Astrocyte of the spinal cord (primary cell): ENCODE measurements at regions not wholly inside any gene's neighbourhood (a gene's known extent, or its start where the extent isn't known, plus 50 kb on each side); places are given as distances from the start of the nearest gene placed in this dataset.
A peak's percentile ranks its signal among the peaks of the same experiment; 100 is the strongest.

Experiments used
- DNase-seq: peaks from one replicate; pipeline ENCODE4 v3.0.0; 2011; ENCODE audit warnings: low read depth, low spot score
- H3K4me3 ChIP-seq: 2 replicates; pipeline ENCODE4 v1.5.1; 2011; ENCODE audit warnings: low read depth, mild to moderate bottlenecking, low read length, moderate library complexity
- CTCF ChIP-seq: IDR thresholded peaks from 2 replicates; pipeline ENCODE4 v1.5.1; 2012; ENCODE audit warnings: low read depth, mild to moderate bottlenecking, low read length, inconsistent platforms
- in situ Hi-C: cut with HindIII; loops from 2 replicates; pipeline ENCODE4 v1.10.0; 2017; ENCODE audit warnings: low sequenced_read_pairs

- no peak for TF ChIP-seq CTCF
- in situ Hi-C loops = no loop called here
- H3K4me3 ChIP-seq = no peak overlapping the region
- DNase-seq = no peak
These were observed 234.4 kb upstream of the GRAMD2B start for GRCh38 chr5:126188804-126189203.

DNA sequence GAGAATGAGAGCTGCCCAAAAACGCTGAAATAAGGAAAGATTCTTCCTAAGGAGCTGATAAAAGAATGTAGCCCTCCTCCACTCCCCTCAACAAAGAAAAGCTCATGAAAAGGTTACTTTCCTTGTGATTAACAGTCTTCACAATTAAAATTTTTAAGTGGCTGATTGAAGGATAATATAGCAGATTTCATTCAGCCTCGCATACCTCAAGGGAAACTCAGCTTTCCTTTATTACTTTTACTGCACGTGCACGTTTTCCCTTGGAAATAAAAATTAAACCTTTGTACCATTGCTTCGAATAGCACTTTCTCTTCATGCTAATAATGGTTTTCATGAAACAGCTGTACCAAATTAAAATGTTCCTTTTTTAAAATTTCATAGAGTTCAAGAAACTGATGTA, 234.0 kb upstream of the GRAMD2B start:
- H3K4me3 ChIP-seq = no peak overlapping the region
- no peak for DNase-seq
- TF ChIP-seq CTCF = no peak
- in situ Hi-C loops = no loop called here

DNA sequence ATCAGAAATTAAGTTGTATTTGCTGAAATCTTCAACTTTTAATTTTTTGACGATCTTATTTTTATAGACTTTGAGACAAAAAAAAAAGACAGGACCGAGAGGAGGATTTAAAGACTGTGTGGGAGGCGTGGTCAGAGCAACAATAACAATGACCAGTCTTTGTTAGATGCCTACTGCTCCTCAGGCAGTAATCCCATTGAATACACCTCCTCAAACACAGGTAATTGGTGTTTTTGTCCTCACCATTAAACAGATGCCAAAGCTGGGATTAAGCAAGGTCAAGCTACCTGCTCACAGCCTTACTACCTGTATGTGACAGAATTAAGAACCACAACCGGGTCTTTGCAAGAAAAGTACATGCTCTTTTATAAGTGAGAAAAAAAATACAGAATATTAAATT, 233.3 kb upstream of the GRAMD2B start:
- DNase-seq = no peak
- H3K4me3 ChIP-seq = no peak overlapping the region
- TF ChIP-seq CTCF = no peak
- in situ Hi-C loops = no loop called here

GRCh38 chr5:126192226-126192625, 231.0 kb upstream of the GRAMD2B start:
- no peak for TF ChIP-seq CTCF
- peak; percentile 9 for DNase-seq
- H3K4me3 ChIP-seq = no peak overlapping the region
- in situ Hi-C loops = no loop called here

DNA sequence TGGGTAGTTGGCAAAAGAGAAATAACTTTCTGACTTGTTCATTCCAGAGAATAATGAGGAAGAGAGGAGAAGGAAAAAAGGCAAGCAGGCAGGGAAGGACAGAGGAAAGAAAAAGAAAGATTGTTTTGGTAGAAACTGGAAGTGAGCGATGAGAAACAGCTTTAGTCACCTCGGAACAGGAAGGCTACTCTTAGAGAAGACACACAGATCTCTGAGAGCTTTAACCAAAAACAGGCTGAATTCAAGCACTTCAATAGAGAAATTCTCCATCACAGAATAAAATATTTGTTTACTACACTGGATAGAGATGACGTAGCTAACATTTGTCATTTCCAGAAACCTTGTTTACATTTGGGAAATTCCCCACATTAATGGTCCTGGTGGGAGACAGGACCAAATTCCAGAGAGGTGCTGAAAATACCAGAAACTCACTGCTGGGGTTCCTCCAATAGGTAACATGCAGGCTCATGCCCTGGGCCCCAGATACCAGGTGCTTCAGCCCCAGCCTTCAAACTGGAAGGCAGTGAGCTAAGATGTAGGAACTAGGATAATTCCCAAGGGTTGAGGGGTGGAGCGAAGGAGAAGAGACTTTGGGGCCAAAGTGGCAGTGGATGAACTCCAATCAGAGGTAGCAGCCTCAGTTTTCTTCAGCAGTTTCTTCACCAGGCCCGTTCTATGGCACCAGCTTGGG, 227.7 kb upstream of the GRAMD2B start:
- TF ChIP-seq CTCF = no peak
- in situ Hi-C loops = no loop called here
- no peak overlapping the region for H3K4me3 ChIP-seq
- peak; percentile 5 for DNase-seq

DNA sequence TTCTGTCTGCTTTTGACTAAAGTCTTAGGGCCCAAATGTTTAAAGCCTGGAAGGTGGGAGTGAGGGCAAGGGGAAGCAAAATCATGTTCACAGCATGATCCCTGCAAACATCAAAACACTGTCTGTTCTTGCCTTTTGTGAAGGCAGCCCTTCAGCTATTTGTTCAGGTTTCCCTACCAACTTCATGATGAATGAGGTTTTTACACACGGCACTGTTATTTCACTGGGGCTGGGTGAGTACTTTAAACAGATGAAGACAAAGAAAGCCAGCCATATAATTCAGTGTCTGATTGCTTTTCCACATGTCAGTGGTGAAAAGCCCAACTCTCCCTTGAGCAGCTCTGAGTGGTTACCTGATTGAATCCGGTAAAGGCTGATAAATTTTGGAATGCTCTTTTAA, 224.7 kb upstream of the GRAMD2B start:
- TF ChIP-seq CTCF = no peak
- in situ Hi-C loops = no loop called here
- no peak for DNase-seq

More for the DNA sequence above, 224.7 kb upstream of the GRAMD2B start:
- no peak overlapping the region for H3K4me3 ChIP-seq
